Lower leg skin (tissue), 3 donors: ENCODE measurements at regions not wholly inside any gene's neighbourhood (a gene's known extent, or its start where the extent isn't known, plus 50 kb on each side); places are given as distances from the start of the nearest gene placed in this dataset.

ENCODE experiments used
- CTCF ChIP-seq, 3 donors: fragments of 450-650 bp; IDR thresholded peaks; one replicate each; pipeline ENCODE4 v1.5.1; 2016; ENCODE audit warnings: antibody characterized with exemption in 3 of 3, mild to moderate bottlenecking in 3 of 3, moderate library complexity in 2 of 3
- POLR2A ChIP-seq, 2 donors: fragments of 450-650 bp; IDR thresholded peaks; one replicate each; pipeline ENCODE4 v1.6.1; 2016 to 2017; ENCODE audit warnings: antibody characterized with exemption in 2 of 2, mild to moderate bottlenecking in 1 of 2, moderate library complexity in 1 of 2

- TF ChIP-seq POLR2A (IDR thresholded peaks at IDR 0.05) (no peak), CTCF (IDR thresholded peaks at IDR 0.05) (no peak)
Observed at GRCh38 chr2:16777123-16777870, 111.7 kb upstream of the CYRIA start.
